Stomach (tissue), 8 donors: ENCODE measurements at regions not wholly inside any gene's neighbourhood (a gene's known extent, or its start where the extent isn't known, plus 50 kb on each side); places are given as distances from the start of the nearest gene placed in this dataset.
A peak's percentile ranks its signal among the peaks of the same experiment; 100 is the strongest.

Experiments
- DNase-seq, 2 donors: peaks; one replicate each; pipeline versions ENCODE4 v3.0.0 to v3.0.0-alpha.2; 2013 to 2019
- H3K27ac ChIP-seq, 5 donors: fragments of 200-600 bp in 4 of 5; sonication (generic) in 4 of 5; one replicate each; pipeline ENCODE4 v1.5.1; 2013 to 2019; ENCODE audit warnings: mild to moderate bottlenecking in 1 of 5, moderate library complexity in 1 of 5
- H3K27me3 ChIP-seq, 3 donors: fragments of 200-600 bp; sonication (generic); one replicate each; pipeline ENCODE4 v1.5.1; 2017 to 2019; ENCODE audit warnings: mixed run types in 1 of 3
- H3K36me3 ChIP-seq, 4 donors: fragments of 200-600 bp; sonication (generic); 1 replicate in 3 of 4; 2 replicates in 1 of 4; pipeline ENCODE4 v1.5.1; 2016 to 2019
- H3K4me1 ChIP-seq, 4 donors: fragments of 200-600 bp; sonication (generic); one replicate each; pipeline ENCODE4 v1.5.1; 2016 to 2019
- H3K4me3 ChIP-seq, 4 donors: fragments of 200-600 bp; sonication (generic) in 3 of 4; one replicate each; pipeline ENCODE4 v1.5.1; 2016 to 2019; ENCODE audit warnings: mild to moderate bottlenecking in 1 of 4
- H3K9me3 ChIP-seq, 4 donors: fragments of 200-600 bp; sonication (generic); one replicate each; pipeline ENCODE4 v1.5.1; 2016 to 2019
- EP300 ChIP-seq: sonication (generic); formaldehyde crosslinking; IDR thresholded peaks from one replicate; pipeline ENCODE4 v1.6.1; 2017; ENCODE audit warnings: antibody characterized with exemption
- POLR2A ChIP-seq, 4 donors: fragments of 450-650 bp; IDR thresholded peaks; one replicate each; pipeline ENCODE4 v1.6.1; 2016; ENCODE audit warnings: antibody characterized with exemption in 4 of 4, control low read depth in 2 of 4, mild to moderate bottlenecking in 1 of 4, moderate library complexity in 1 of 4
- POLR2AphosphoS5 ChIP-seq, 3 donors: sonication (generic); formaldehyde crosslinking; IDR thresholded peaks; one replicate each; pipeline ENCODE4 v1.6.1; 2016; ENCODE audit warnings: antibody characterized with exemption in 3 of 3
- WGBS, 5 donors: extraction: QIAGEN DNeasy Blood & Tissue Kit in 3 of 5; methylation state at CpG; one replicate each; pipeline versions ENCODE4 v1.1.5 to v1.1.7; 2013 to 2018; 5-methylcytosine and 5-hydroxymethylcytosine counted together
- intact Hi-C: fragments of 100-400 bp; cut with DNase I; formaldehyde crosslinking; loops from one replicate; pipeline ENCODE4 v1.15.1; 2023; ENCODE audit warnings: low total_unique reads
- TF ChIP-seq, protein P1 (sequence below), 7 experiments: fragments of 450-650 bp in 4 of 7; fragments of 200-600 bp in 3 of 7; sonication (generic) in 3 of 7; IDR thresholded peaks; one replicate each; pipeline ENCODE4 v1.5.1; 2016 to 2019; ENCODE audit warnings: antibody characterized with exemption in 7 of 7, control low read depth in 2 of 7, mild to moderate bottlenecking in 1 of 7
- donor health status: healthy with polysubstance abuse.
- donor health status: Bipolar disorder and iron deficiency.
- donor health status: healthy.

DNA sequence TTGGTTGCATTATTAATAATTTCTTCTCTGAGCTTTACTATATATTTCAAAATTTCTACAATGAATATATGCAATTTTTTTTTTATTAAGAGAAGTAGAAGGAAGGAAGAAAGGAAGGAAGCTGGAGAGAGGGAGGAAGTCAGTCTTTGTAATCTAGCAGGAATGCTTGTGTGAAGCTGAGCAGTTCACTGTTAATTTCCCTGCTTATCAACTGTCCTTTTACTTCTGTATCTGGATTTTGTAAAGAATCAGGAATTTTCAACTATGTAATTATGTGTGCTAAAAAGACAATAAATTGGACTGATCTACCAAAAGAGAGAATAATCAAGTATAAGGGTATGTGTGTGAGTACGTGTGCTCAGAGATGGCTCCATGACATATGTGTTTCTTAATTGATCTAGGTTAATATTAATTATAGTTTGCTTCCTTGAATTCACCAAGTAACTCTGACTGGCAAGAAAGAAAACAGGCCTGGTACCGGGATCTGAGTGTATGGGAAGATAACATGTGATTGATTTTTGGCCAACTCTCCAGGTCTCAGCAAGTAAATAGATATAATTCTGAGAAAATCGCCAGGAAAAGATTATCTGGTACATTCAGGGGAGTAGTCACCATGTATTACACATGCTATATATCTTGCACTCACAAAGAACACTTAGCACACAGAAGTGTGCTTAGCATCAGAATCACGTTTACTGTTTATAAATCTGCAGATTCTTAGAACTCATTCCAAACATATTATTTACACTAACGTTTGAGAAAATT is 1758.8 kb upstream of the WWC1 start:
- no peak for DNase-seq
- Histone ChIP-seq H3K36me3 (no peaks in the 10 kb centered on the region), H3K4me1 (no peaks in the 10 kb centered on the region), H3K9me3 (peaks cover 0 to 7% (median 0%) of the 10 kb centered on the region in 4 donors), H3K27me3 (no peaks in the 10 kb centered on the region), H3K4me3 (no peak overlapping the region), H3K27ac (no peak overlapping the region)
- TF ChIP-seq, protein P1, sequence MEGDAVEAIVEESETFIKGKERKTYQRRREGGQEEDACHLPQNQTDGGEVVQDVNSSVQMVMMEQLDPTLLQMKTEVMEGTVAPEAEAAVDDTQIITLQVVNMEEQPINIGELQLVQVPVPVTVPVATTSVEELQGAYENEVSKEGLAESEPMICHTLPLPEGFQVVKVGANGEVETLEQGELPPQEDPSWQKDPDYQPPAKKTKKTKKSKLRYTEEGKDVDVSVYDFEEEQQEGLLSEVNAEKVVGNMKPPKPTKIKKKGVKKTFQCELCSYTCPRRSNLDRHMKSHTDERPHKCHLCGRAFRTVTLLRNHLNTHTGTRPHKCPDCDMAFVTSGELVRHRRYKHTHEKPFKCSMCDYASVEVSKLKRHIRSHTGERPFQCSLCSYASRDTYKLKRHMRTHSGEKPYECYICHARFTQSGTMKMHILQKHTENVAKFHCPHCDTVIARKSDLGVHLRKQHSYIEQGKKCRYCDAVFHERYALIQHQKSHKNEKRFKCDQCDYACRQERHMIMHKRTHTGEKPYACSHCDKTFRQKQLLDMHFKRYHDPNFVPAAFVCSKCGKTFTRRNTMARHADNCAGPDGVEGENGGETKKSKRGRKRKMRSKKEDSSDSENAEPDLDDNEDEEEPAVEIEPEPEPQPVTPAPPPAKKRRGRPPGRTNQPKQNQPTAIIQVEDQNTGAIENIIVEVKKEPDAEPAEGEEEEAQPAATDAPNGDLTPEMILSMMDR (IDR thresholded peaks at IDR 0.05) = no peak
- TF ChIP-seq POLR2AphosphoS5 (IDR thresholded peaks at IDR 0.05) = no peak
- TF ChIP-seq POLR2A (IDR thresholded peaks at IDR 0.05) = no peak
- no peak for TF ChIP-seq EP300
- intact Hi-C loops = no loop called here
- 48 to 55% (median 52%) methylated on average over 5 of the region's 5 CpGs for WGBS, 5 donors

DNA sequence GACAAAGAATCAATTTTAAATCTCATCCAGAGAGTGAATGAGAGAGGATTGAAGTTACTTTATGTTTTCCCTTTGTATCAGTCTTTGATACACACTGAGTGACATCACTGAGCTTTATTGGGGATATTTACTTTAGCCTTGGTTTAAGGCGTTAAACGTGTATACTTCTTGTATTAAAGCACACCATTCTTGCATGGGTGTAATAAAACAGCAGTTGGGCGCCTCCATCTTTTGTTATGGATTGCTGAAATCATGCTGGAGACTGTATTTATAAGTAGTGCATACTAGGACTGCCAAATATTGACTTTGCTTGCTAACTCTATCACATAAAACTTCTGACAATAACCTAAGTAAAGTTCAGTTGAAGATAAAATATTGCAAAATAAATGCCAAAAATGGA is 1755.8 kb upstream of the WWC1 start:
- no peak for DNase-seq
- peaks cover 0 to 21% (median 5%) of the 10 kb centered on the region in 4 donors for H3K9me3 ChIP-seq
- no peaks in the 10 kb centered on the region for H3K4me1 ChIP-seq
- TF ChIP-seq POLR2AphosphoS5 (IDR thresholded peaks at IDR 0.05) (no peak), POLR2A (IDR thresholded peaks at IDR 0.05) (no peak)
- TF ChIP-seq, protein P1 (IDR thresholded peaks at IDR 0.05) = no peak
- 18 to 30% (median 26%) methylated on average over 3 of the region's 3 CpGs for WGBS, 5 donors
- no peak overlapping the region for H3K27ac ChIP-seq
- no peaks in the 10 kb centered on the region for H3K36me3 ChIP-seq
- intact Hi-C loops = no loop called here
- no peaks in the 10 kb centered on the region for H3K27me3 ChIP-seq
- no peak overlapping the region for H3K4me3 ChIP-seq

DNA sequence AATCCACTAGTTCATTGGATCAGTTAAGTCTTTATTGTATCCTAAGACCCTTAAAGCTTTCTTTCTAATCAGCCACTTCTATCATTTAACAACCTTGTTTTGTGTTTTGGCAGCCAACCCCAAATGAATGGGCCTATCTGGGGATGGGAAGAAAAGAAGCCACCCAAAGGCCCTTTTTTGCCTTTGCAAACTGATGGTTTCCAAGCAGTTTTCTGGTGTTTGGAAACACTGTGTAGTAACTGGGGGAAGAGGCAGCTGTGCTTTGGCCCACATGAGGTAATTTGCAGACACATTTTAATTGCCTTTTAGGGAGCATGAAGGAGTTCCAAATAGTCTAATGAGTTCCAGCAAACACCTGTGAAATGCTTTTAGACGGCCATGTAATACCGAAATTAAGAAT is 1751.3 kb upstream of the WWC1 start:
- Histone ChIP-seq H3K36me3 (no peaks in the 10 kb centered on the region), H3K4me1 (no peaks in the 10 kb centered on the region), H3K4me3 (no peak overlapping the region), H3K27me3 (no peaks in the 10 kb centered on the region), H3K9me3 (peaks cover 0 to 21% (median 5%) of the 10 kb centered on the region in 4 donors), H3K27ac (no peak overlapping the region)
- TF ChIP-seq EP300 (no peak), POLR2AphosphoS5 (IDR thresholded peaks at IDR 0.05) (no peak), POLR2A (IDR thresholded peaks at IDR 0.05) (no peak)
- TF ChIP-seq, protein P1 (IDR thresholded peaks at IDR 0.05) = no peak
- no peak for DNase-seq
- intact Hi-C loops = no loop called here
- WGBS, 5 donors = 76 to 89% (median 85%) methylated on average over 2 of the region's 2 CpGs

GRCh38 chr5:166551384-166551783 is 1740.1 kb upstream of the WWC1 start:
- peak in 1 of 2 donors; percentile 16 for DNase-seq
- Histone ChIP-seq H3K27ac (no peak overlapping the region), H3K9me3 (no peaks in the 10 kb centered on the region), H3K36me3 (no peaks in the 10 kb centered on the region), H3K4me1 (no peaks in the 10 kb centered on the region), H3K27me3 (no peaks in the 10 kb centered on the region), H3K4me3 (no peak overlapping the region)
- intact Hi-C loops = no loop called here
- WGBS, 5 donors = 9 to 34% (median 17%) methylated on average over 2 of the region's 2 CpGs
- TF ChIP-seq, protein P1 (IDR thresholded peaks at IDR 0.05) = no peak
- TF ChIP-seq POLR2AphosphoS5 (IDR thresholded peaks at IDR 0.05) (no peak), EP300 (no peak)
